Transverse colon (tissue), 4 donors: ENCODE measurements at regions not wholly inside any gene's neighbourhood (a gene's known extent, or its start where the extent isn't known, plus 50 kb on each side); places are given as distances from the start of the nearest gene placed in this dataset.

ENCODE experiments used
- CTCF ChIP-seq, 5 experiments: fragments of 200-600 bp in 3 of 5; fragments of 450-650 bp in 2 of 5; sonication (generic) in 3 of 5; IDR thresholded peaks; 1 replicate in 2 of 5; 2 replicates in 3 of 5; pipeline ENCODE4 v1.5.1; 2016 to 2017; ENCODE audit warnings: antibody characterized with exemption in 5 of 5, inconsistent platforms in 3 of 5, mild to moderate bottlenecking in 2 of 5, moderate library complexity in 1 of 5
- POLR2A ChIP-seq: fragments of 450-650 bp; IDR thresholded peaks from one replicate; pipeline ENCODE4 v1.6.1; 2016; ENCODE audit warnings: antibody characterized with exemption, mild to moderate bottlenecking, moderate library complexity
- POLR2AphosphoS5 ChIP-seq, 3 donors: sonication (generic); formaldehyde crosslinking; IDR thresholded peaks; one replicate each; pipeline ENCODE4 v1.6.1; 2016; ENCODE audit warnings: antibody characterized with exemption in 3 of 3

- TF ChIP-seq POLR2AphosphoS5 (IDR thresholded peaks at IDR 0.05), result no peak
- no peak for TF ChIP-seq CTCF (IDR thresholded peaks at IDR 0.05)
- no peak for TF ChIP-seq POLR2A
Observed at GRCh38 chr5:38078161-38078560, 180.2 kb upstream of the EGFLAM start.
